GM18499 (cell line): ENCODE measurements at regions not wholly inside any gene's neighbourhood (a gene's known extent, or its start where the extent isn't known, plus 50 kb on each side); places are given as distances from the start of the nearest gene placed in this dataset.

ENCODE experiments used
- ATAC-seq: cut with Tn5 transposase; IDR thresholded peaks from one replicate; pipeline ENCODE4 v1.9.1; 2021; ENCODE audit warnings: moderate number of reproducible peaks; ENCODE audit not compliant: insufficient read depth, unreplicated experiment

DNA sequence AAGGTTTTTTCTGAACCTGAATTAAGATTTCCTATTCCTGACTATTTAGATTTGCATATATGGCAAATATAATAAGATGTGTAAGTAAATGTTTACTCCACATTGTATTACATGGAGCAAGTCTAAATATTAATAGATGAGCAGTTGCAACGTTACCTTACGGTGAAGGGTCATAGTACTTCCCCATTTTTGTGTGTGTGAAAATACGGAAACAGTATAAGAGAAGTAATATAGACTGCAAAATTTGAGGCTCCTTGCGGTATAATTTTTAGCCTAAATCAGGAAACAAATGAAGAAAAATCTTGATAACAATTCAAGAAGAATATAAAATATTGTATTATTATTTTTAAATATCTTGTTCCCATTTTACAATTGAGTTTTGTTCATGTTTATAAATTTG is 434.2 kb downstream of the GRB14 start:
- no peak for ATAC-seq

DNA sequence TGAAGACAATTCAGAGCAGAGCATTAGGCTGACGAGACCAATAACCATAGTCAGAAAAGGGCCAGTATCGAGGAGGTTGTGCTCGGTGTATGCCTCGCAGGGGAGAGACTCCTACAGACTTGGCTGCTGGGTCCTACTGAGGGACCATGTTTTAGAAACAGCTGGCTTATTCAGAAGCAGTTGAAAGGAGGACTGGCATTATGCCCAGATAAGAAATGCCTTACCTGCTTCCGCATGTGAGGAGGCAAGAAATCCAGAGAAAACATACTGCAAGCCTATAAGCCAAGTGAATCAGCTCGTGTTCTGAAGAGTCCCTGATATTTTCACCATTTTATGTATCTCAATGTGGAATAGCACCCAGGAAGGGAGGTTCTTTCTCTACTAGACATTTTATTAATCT is 434.7 kb downstream of the GRB14 start:
- ATAC-seq, result no peak

DNA sequence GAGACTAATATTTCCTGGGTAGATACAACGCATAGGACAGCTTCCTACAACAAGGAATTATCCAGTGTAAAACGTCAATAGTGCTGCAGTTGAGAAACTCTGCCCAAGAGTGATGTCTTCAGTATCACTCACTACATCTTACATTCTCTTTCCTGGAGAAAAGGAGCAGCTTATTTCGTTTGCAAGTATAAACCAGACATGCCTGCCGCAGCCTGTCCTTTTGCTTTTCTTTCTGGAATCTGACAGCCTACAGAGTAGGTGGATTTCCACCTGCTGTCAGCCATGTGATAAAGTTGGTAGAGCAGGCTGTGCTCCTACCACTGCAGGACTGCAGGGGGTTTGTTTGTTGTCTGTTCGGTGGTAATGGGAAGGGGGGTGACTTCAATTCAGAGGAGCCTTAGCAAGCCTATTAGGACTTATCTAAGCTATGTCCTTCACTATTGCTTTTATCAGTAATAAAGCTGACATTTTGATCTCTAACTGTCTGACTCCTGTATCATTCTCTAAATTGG is 439.1 kb downstream of the GRB14 start:
- ATAC-seq, result no peak

DNA sequence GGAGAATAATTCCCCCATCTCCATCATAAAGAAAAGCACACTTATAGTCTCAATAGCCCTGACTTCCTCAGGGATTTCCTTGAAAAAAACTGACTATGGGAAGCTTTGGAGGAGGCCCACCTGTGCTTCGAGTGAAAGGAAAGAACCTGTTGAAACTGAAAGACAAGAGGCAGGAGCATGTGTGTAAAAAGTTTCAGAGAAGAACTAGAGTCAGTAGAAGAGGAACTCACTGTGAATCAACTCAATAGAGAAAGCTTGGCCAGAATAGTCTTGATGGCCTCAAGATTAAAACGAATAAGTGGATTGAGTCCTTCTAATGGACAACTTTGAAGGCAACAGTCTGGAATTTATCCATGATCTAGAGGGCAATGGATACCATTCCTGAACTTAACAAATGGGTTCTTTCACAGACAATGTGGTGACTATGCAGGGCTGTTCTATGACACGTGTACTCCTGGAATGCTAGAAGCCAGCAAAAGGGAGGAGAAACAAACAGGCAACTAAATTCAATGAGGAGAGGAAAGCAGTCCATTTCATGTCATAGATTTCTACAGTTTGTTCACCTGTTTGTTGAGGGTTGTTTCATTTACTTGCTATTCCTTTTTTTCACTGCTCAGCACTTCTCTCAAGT is 442.3 kb downstream of the GRB14 start:
- ATAC-seq, result no peak

DNA sequence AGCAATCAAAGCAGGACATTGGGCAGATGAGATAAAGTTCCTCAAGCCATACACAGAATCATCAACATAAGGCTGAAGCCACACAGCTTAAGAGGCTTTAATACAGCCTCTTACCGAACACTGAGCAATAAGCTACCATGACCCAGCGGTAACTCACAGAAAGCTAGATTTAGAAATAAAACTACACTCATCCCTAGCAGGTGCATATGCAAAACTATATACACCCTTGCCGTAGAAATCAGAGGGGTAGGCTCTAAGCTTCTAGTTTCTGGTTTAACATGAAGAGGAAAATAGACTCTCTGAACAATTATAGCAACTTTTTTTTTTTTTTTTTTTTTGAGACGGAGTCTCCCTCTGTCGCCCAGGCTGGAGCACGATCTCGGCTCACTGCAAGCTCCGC is 428.8 kb upstream of the FIGN start:
- ATAC-seq, result no peak

DNA sequence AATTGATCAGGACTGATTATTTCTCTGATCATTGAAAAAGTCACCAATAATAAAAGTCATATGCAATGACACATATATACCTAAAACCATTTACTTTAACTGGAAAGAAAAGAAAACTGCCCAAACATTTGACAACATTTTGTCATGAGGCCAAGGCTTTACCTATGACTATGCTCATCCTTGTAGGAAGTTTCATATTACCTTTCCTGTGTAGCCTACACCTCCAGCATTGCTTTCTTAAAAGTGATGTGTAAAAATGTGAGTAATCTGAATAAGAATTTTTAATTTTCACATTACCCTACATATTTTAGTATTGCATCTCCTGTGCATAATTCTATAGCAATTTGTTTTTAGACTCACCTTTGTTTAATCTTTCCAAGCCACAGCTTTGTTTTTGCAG is 419.8 kb upstream of the FIGN start:
- ATAC-seq, result no peak

DNA sequence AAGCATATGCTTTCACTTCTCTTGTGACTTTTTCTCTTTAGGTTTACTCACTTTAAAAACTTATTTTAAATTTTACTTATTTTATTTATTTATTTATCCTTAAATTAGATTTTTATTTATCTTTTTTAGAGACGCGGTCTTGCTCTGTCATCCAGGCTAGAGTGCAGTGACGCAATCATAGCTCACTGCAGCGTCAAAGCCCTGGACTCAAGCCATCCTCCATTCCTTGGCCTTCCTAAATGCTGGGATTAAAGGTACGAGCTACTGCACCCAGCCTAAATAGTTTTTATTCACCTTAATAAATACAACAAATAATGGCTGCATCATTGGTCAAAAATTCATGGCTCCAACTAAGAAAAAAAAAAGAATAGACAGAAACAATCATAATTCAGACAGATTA is 415.7 kb upstream of the FIGN start:
- no peak for ATAC-seq

DNA sequence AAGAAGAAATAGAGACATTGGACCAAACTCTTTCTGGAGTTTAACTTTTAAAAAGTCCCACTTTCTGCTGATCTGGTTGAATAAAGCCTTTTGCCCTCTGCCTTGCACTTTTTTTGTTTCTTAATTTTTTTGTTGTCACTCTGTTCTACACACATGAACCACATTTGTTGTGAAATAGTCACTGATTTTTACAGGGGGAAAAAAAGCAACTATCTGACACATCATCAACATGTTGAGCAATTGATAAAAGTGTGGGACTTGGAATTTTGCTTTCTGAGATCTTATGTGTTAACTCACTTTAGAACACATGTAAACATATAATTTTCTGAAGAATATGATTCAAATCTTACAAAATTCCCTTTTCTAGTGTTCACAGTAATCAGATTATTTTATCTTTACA is 414.8 kb upstream of the FIGN start:
- no peak for ATAC-seq

DNA sequence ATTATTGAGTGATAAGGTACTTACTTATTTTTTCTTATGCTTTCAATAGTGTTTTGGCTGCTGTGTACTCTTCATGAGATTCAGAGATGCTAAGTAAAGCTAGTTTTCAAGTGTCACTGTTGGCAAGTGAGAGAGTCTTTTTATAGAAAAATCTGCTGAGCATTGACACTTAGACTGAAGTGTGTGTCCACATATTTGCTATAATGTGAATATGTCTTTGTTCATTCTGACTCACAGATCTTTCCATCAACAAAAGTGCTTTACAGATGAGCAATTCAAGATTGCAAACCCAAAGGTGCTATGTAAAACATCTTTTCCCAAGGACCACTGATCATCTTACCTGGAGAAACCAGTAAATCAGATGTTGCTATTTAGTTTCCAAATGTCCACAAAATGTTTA is 410.6 kb upstream of the FIGN start:
- ATAC-seq, result no peak

DNA sequence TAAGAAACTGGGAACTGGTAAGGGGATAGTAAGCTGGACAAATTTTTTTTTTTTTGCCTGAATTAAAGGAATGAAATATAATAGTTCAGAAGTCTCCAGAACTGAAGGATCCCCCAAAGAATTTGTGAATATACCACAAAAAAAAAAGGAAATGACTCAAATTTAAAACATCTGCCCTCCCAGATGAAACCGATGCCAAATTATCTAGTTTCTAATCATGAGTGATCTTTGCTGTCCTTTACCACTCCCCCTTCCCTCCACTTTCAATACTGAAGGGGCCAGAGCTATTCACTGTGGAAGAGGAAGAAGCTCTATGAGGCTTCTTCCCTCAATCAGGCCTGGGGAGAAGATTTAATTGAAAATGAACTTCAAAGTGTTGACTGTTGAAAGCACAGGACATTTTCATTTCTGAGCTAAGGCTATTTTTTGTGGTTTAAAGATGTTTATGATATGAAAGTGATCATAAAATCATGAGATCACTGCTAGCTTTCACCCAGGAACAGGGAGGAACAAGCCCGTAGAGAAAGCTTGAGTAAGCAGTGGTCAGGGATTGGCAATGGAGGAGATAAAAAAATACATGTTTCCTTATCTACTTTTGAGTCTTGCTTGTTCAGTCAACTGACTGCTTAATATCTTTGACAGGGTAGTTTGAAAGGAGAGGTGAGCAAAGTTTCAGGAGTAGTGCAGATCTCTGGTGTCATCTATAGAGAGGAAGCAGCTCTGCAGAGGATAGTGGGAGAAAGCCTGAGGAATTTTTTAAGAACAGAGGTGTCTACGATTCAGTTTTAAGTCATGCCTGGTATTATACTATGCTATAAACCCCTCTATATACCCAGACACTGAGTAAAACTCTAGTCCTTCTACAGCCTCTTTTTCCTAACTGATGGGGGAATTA is 409.5 kb upstream of the FIGN start:
- no peak for ATAC-seq

DNA sequence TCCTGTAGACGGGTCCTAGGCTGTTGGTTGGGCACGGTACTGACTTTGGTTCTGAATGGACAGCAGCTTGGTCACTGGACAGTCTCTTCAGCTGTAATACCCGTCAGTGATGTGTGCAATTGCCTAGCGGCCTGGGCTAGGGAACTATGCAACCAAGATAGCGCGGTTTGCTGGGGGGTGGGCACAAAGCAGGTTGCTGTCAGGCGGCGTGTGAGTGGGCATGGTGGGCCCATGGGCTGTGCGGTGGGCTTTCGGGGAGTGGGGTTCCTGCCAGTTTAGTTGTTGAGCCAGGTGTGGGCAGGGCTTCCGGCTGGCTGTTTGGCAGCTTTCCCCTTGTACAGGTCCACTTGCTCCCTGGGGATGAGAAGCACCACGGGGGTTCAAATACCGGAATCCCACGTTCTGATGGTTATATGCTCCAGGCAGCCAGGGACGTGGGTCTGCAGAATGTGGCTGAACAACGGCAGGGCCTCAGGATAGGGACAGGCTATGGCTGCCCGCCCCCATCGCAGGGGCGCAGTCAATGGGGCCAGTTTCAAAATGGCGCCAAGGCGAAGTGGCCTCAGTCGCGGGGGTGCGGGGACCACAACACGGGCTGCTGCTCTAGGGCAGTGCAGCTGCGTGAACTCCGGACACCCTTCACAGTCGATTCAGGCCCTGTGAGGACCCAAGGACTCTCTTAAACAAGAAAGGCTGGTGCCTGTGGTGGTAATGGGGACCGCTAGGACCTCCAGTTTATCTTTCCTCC is 407.5 kb upstream of the FIGN start:
- no peak for ATAC-seq

DNA sequence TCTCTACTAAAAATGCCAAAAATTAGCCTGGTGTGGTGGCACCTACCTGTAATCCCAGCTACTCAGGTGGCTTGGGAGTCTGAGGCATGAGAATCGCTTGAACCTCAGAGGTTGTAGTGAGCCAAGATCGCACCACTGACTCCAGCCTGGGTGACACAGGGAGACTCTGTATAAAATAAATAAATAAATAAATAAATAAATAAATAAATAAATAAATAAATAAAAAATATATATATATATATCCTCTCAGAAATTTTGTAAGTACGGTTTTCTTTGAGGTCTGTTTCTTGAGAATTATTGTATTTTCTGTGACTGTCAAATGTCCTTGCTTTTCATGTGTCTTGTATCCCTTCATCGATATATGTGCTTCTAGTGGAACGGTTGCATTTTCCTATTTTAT is 406.9 kb upstream of the FIGN start:
- ATAC-seq, result no peak

DNA sequence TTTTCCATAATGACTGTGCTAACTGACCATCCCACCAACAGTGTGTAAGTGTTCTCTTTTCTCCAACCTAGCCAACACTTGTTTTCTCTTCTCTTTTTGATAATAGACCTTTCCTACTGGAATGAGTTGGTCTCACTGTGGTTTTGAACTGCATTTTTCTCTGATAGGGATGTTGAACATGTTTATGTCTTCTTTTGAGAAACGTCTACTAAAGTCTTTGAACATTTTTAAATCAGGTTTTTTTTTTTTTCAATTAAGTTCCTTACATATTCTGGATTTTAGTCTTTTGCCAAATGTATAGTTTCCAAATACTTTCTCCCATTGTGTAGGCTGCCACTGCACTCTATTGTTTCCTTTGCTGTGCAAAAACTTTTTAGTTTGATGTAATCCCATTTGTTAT is 405.5 kb upstream of the FIGN start:
- no peak for ATAC-seq

DNA sequence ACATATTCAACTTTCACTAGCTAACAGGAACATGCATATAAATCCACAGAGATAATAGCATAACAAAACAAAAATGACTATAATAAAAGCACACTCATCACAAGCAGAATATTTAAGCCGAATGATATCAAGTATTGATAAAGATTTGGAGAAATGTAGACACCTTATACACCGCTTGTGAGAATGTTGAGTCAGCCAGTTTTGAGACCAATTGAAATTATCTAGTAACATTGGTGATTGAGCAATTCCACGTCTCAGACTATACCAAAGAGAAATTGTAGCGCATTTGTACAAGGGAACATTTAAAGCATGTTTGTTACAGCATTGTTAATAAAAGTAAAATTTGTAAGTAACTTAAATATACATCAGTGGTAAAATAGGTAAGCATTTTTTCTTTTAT is 402.9 kb upstream of the FIGN start:
- no peak for ATAC-seq

DNA sequence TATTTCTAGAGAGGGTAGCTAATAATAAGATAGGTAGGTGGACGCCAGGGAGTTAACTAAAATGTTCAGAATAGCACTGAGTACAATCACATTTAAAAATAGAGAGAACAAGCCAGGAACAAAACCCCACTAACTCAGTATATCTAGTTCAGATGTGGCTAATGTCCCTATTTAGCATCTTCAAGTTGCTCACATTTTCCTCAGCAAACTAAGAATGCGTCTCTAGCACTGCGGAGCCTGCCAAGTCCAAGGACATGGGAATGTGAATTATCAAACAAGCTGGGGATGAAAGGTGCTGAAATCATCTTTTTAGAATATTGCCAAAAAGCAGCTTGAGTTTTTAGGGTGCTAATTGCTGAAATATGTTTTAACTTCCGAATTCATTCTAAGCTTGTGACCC is 398.5 kb upstream of the FIGN start:
- ATAC-seq, result no peak

DNA sequence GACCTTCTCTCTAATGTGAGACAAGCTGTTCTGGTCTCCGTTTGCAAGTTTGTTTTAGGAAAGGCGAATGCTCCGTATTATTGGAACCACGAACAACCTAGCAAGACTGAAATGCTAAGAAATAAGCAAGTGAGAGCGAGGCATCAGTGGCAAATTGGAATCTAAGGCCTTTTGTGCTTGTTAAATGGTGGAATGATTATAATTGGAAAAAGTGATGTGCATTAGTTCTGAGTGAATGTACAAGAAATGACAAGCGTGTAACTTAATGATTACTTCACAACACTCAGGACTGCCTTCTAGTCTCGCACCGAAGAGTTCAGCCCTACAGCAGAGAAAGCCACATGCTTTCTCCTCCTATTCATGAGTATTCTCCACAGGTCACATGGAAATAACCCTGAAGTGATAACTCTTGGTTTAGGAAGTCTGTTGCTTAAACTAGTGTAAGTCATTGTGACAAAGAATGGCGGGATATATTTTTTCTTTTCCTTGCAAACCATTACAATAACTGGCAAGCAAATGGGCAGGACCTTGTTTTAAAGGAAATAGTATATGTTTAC is 392.2 kb upstream of the FIGN start:
- ATAC-seq, result no peak

DNA sequence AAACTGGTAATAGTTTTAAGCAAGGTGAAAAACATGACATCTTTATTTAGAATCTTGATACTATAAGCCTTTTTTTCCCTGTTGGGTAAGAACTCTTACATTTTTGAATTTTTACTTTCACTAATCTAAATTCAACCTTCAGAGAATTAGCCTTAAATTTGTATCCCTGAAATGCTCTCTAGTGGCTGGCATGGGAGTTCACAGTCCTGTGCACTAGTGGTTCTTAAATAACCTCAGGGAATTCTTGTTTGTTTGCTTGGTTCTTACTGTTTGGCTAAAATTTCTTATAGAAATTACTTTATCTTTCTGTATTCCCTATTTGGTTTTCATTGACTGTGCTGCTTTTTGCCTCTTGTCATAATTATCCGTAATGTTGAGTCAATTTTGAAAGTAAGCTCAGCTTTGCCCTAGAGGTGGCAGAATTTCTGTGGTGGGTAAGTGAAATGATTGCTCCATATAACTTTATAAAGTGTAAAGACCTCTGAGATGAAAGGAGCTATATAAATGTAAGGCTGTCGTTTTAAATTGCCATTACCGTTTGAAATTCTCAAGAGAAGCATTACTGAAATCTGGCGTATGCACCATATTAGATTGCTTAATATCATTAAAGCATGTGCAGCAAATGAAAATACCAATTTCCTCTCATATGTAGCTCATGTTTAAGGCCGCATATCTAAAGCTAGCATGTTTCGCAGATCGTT is 391.3 kb upstream of the FIGN start:
- ATAC-seq, result no peak

DNA sequence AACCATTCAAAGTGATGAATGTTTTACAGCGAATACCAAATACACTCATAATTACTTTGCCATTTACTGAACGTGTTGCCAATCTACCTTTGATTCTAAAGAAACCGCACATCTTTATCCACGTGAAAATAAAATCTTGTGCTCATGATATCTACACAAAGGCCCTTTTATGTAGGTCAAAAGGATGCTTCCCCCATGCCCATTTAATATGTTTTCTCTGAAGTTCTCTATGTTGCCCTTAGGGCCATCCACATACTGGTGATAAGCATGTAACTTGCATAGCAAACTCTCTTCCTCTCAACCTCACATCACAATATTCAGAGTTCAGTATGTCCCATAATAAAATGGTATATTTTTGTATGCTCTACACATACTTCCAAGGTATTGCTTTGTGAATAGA is 380.0 kb upstream of the FIGN start:
- no peak for ATAC-seq

DNA sequence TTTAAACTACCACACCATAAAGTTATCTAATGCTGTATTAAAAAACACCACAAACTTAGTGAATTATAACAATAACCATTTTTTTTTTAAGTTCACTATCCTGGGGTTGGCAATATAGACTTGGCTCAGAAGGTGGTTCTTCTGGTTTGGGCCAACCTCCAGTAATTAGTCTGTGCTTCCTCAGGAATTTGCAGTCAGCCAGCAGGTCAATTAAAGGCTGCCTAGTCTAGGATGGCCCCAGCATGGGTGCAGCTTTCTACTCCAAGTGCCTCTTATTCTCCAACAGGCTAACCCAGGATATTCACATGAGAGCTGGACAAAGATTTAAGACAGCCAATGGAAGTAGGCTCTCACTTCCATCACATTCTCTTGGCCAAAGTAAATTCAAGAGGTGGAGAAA is 379.1 kb upstream of the FIGN start:
- ATAC-seq, result no peak

DNA sequence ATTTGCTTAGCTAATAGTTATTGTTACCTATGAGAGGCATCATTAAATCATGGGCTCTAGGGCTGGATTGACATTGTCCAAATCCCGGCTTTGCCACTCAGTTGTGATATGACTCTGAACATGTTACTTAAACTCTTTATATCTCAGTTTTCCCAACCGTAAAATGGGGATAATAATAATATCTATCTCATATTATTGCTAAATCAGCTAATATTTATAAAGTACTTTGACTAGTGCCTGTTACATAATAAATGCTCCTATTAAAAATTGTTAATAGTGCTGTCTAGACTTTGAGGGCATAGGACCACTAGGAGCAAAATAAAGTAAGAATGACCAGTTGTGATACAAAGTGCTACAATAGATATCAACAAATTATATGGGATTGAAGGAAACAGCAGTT is 376.3 kb upstream of the FIGN start:
- no peak for ATAC-seq
